ENCODE measurements at regions not wholly inside any gene's neighbourhood (a gene's known extent, or its start where the extent isn't known, plus 50 kb on each side); places are given as distances from the start of the nearest gene placed in this dataset.

- TF ChIP-seq CTCF (IDR thresholded peaks at IDR 0.05; ENCODE audit: extremely low read depth in 1 of 2, insufficient read depth in 1 of 2, low read depth in 1 of 2, low read length in 2 of 2) (no peak), EZH2 (IDR thresholded peaks at IDR 0.05; ENCODE audit: borderline replicate concordance, low read depth, low read length, severe bottlenecking) (no peak), FOS (IDR thresholded peaks at IDR 0.05; ENCODE audit: borderline replicate concordance, insufficient read depth, low read length) (no peak), MAX (IDR thresholded peaks at IDR 0.05; ENCODE audit: insufficient read depth, insufficient read length) (no peak), POLR2AphosphoS5 (IDR thresholded peaks at IDR 0.05; ENCODE audit: insufficient read depth, low read depth, low read length) (no peak), POLR2A (IDR thresholded peaks at IDR 0.05; ENCODE audit: low read depth, low read length) (no peak), JUN (IDR thresholded peaks at IDR 0.05; ENCODE audit: borderline replicate concordance, insufficient read depth, insufficient read length, low read depth) (no peak)
Observed at GRCh38 chr21:27582246-27582947, 615.5 kb upstream of the ADAMTS5 start.
